Left renal pelvis (tissue), 4 donors: ENCODE measurements at regions not wholly inside any gene's neighbourhood (a gene's known extent, or its start where the extent isn't known, plus 50 kb on each side); places are given as distances from the start of the nearest gene placed in this dataset.
"Not testable (repeated sequence)": the region's sequence is repeated elsewhere in the genome, so short reads cannot be mapped to it uniquely, and the experiment has no call there.

Experiments used
- DNase-seq, 4 donors: peaks; one replicate each; pipeline ENCODE4 v3.0.0-alpha.2; 2013; ENCODE audit warnings: low read depth in 4 of 4, low spot score in 3 of 4

DNA sequence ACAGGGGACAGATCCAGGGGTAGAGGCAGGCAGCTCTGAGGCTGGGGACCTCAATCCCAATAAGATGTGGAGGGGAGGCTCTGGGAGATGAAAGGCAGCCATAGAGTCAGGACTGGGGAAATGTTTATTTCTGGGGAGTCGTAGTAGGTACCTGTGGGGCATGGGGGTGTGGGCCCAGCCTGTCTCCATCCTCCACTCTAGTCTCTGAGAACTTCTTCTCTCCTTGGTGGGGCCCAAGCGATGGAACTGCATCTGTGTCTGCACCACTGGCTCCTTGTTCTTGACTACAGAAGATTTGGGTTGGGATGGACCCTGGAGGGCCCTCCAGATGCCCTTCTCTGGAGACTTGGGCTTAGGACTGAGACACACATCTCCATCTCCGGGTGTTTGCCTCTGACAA, 953.9 kb upstream of the ZNF722 start:
- DNase-seq, result no peak

GRCh38 chr7:63045575-63045974, 953.1 kb upstream of the ZNF722 start:
- no peak for DNase-seq

DNA sequence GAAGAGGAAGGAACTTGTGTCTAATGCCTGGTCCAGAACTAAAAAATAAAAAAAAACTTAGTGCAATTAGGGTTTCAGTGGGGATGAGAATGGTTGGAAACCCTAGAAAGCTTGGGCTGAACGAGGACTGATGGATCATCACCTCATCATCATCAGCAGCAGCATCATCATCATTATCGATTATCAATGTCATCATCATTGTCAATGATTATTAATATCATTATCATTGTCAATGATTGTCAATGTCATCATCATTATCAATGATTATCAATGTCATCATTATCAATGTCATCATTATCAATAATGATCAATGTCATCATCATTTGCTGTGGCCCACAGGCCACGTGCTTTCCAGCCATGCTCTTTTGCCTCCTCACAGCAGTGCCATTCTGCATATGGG, 952.0 kb upstream of the ZNF722 start:
- DNase-seq, result no peak

- no peak for DNase-seq
Observed at GRCh38 chr7:63047061-63047460, 951.6 kb upstream of the ZNF722 start.

DNA sequence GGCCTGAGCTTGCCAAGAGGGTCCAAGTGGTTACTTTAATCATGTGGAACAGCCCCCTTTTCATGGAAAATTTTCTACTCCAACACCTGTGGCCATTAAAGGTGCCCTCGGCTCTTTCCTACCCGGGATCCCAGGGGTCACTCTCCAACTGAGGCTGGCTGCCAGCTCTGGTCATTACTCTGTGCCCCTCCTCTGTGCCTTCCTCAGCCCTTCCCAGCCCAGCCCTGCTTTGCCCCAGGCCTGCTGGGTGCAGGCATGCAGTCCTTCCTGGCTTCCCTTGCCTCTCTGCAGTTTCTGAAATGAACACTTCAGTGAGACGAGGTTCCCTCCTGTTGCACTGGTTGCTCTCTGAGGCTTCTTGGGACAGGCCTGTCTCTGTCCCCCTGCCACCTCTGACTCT, 951.1 kb upstream of the ZNF722 start:
- no peak for DNase-seq

DNA sequence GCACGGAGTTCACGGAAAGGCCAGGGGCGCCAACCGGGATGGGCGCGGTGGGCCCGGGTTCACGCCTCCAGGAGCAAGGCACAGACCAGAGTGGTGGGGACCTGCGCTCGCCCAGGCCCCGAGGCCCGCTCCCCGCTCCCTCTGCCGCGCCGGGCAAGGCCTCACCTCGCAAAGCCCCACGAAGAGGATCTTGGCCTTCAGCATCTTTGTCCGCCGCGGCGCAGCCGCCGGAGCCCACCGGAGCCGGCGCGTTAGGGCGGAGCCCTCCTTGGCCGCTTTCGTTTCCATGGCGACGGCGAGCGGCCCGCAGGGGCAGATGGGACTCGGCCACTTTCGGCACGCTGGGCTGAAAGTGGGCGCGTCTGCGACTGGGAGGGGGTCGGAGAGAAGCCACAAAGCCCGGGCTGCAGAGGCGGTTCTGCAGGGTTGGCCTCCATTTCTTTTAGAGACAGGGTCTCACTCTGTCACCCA, 944.4 kb upstream of the ZNF722 start:
- DNase-seq, result no peak

- no peak for DNase-seq
Observed at GRCh38 chr7:63057265-63057664, 941.4 kb upstream of the ZNF722 start.

GRCh38 chr7:63060701-63061100, 937.9 kb upstream of the ZNF722 start:
- DNase-seq, result not testable (repeated sequence)

GRCh38 chr7:63065684-63066083, 933.0 kb upstream of the ZNF722 start:
- no peak for DNase-seq

DNA sequence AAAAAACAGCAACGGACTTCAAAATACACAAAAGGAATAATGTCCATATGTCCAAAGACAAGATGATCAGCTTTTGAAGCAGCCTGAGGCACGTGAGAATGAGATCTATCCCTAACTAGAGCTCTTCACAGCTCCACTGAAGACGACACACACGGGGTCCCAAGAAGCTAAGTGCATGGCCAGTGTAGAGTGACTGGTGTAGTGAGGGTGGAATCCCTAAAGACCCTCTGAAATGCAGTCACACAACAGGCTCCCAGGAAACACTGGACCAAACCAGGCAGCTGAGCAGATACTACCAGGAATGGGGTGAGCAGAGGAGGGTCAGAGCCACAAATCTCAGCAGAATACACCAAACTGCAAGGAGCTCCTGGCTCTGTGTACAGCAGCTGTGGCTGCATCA, 932.4 kb upstream of the ZNF722 start:
- DNase-seq, result not testable (repeated sequence)

DNA sequence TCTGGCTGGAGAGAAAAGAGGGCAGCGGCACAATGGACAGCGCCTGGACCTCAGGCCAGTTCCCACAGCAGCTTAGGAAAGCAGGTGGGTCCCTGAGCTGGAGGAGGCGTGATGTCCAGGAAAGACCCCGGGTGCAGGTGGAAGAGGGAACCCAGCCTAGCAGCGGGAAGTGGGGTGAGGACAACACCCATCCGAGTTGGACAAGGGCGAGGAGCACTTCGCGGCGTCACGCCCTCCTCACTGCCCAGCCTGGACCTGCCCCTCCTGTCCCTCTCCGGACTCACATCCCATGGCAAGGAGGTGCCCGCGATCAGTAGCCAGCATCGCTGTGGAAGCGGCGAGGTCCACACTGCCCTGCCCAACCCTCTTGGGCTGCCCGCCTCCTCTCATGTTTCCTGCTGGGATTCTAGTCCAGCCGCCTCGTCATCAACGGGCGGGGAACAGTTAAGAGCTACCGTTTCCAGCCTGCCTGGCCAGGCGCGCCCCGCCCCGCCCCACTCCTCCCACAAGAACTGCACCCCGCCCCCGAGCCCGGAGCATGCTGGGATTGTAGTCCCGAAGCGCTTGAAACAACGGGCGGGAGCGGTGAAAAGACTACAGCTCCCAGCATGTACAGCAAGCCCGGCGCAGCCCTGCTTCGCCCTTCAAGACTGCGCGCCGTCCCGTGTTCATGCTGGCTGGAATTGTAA, 930.6 kb upstream of the ZNF722 start:
- no peak for DNase-seq

DNA sequence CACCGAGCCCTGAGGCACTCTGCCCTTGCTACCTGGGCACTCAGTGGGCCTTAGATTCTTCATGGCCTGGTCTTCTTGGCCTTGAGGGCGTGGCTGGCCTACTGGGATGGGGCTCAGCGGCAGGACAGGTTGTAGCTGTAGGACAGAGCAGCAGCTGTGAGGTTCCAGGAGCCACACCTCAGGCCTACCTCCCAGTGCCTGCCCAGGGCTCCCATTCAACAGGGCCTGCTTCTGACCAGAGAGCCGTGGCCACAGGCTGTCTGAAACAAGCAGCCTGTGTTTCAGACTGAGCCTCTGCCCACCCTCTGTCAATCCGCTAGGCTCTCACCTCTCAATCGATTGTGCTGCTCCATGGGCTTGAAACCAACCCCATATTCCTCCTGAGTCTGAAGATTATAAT, 928.0 kb upstream of the ZNF722 start:
- DNase-seq, result no peak

DNA sequence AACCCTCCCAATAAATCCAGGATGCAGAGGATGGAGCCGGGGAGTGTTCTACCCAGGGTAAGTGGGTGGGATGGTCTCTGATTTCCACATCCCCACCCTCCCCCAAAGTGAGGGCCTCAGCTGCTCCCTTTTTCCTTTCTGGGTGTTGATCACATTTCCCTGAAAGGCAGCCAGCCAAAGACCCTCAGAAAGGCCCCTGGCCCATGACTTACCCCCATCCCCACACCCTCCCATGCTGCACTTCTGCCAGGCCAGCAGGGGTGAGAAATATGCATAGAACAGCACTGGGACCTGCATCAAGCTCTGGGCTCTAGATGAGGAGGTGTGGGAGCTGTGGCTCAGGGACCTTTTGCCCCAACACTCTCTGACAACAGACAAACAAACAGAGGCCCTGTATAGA, 927.3 kb upstream of the ZNF722 start:
- DNase-seq, result no peak

- no peak for DNase-seq
Observed at GRCh38 chr7:63071920-63072319, 926.7 kb upstream of the ZNF722 start.

DNA sequence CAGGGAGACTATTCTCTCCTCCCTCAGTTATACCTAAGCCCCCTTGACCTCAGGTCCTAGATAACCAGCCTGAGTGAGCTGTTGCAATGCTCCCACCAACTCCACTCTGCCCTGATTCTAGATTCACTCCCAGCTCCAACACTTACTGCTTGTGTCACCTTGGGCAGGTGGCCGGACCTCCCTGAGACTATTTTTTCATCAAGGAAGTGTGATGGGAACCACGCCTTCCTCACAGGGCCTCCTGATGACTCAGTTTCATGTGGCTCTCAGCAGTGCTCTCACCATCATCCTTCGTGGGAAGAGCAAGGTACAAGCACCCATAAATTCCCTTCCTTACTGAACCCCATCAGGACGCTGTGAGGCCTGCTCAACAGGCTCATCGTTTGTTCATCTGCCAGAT, 925.8 kb upstream of the ZNF722 start:
- no peak for DNase-seq

DNA sequence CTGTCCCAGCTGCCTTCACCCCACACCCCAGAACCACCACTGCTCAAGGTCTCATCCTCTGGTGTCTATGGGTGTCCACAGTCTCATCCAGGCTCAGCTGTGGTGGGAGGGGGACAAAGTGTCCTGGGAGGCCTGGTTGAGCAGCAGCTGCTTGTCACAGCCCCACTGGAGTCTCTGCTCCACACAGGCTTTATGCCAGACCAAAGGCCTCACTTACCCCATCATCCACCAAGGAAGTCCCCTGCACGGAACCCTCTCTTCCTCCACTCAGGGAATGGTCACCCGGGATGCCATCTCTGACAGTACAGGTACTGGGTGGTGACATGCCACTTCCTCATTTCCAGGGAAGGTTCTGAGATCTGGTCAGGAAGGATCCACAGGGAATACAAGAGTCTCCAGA, 925.4 kb upstream of the ZNF722 start:
- DNase-seq, result no peak

DNA sequence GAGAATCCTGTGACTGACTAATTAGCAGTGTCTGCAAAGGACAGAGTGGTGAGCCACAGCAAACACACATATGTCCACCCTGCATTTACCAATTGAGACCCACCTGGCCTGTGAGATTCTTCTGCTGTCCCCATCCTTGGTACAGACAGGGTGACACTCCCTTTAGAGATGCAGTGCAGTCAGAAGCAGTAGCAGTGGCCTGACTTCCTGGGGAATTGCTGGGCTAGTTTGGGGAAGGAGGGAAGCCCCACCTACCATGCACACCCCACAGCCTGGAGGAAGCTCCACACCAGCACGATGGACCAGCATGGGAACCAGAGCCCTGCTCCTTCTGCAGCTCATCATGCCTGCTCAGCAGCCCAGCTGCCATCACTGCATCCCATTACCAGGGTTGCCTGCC, 924.9 kb upstream of the ZNF722 start:
- no peak for DNase-seq

GRCh38 chr7:63077841-63078240, 920.8 kb upstream of the ZNF722 start:
- no peak for DNase-seq

GRCh38 chr7:63080406-63080805, 918.2 kb upstream of the ZNF722 start:
- no peak for DNase-seq

DNA sequence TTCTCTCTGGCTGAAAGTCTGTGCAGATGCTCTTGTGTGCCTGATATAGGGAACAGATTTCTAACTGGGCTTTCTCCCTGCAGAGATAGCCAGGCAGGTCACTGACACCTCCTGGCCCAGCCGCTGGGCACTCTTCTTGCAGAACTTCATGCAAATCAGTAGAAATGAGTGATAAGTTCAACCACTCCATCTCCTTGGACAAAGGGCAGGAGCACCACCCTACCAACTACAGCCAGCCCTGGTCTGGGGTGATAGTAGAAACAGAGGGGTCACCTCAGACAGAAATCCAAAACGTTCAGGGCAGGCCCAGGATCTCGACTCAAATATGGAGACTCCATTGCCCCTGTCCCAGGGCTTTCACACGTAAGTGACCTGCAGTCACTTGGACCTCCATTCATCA, 917.8 kb upstream of the ZNF722 start:
- DNase-seq, result no peak

- no peak for DNase-seq
Observed at GRCh38 chr7:63087575-63088190, 911.0 kb upstream of the ZNF722 start.

DNA sequence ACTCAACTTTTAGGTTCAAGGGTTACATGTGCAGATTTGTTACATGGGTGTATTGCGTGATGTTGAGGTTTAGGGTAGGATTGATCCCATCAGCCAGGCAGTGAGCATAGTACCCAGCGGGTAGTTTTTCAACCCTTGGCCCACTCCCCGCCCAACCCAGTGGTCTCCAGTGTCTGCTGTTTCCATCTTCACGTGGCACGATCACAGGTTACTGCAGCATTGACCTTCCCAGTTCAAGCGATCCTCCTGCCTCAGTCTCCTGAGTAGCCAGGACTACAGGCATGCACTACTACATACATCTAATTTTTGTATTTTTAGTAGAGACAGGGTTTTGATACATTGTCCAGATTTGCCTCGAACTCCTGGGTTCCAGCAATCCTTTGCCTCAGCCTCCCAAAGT, 905.7 kb upstream of the ZNF722 start:
- DNase-seq, result no peak

GRCh38 chr7:63093481-63093880, 905.2 kb upstream of the ZNF722 start:
- DNase-seq, result no peak
